SK-N-SH (cell line): ENCODE measurements at regions not wholly inside any gene's neighbourhood (a gene's known extent, or its start where the extent isn't known, plus 50 kb on each side); places are given as distances from the start of the nearest gene placed in this dataset.

Experiments
- CTCF ChIP-seq: fragments of 200-600 bp; sonication (generic); IDR thresholded peaks from 2 replicates; pipeline ENCODE4 v1.6.1; 2017; ENCODE audit warnings: antibody characterized with exemption, mild to moderate bottlenecking, moderate library complexity
- EZH2phosphoT487 ChIP-seq: fragments of 200-600 bp; sonication (generic); IDR thresholded peaks from 2 replicates; pipeline ENCODE4 v1.6.1; 2017; ENCODE audit warnings: low read depth, mixed run types, mild to moderate bottlenecking, antibody characterized with exemption, moderate library complexity, borderline replicate concordance
- GABPA ChIP-seq: IDR thresholded peaks from 2 replicates; pipeline ENCODE4 v1.4.0; 2012; ENCODE audit warnings: low read depth, mild to moderate bottlenecking
- MEF2A ChIP-seq: IDR thresholded peaks from 2 replicates; pipeline ENCODE4 v1.4.0; 2012; ENCODE audit warnings: low read depth, borderline replicate concordance
- POLR2AphosphoS5 ChIP-seq: IDR thresholded peaks from 2 replicates; pipeline ENCODE4 v1.6.1; 2012; ENCODE audit warnings: low read depth, low read length
- RAD21 ChIP-seq: IDR thresholded peaks from 2 replicates; pipeline ENCODE4 v1.6.1; 2012; ENCODE audit warnings: mild to moderate bottlenecking, low read length
- REST ChIP-seq: IDR thresholded peaks from 2 replicates; pipeline ENCODE4 v1.6.1; 2012; ENCODE audit warnings: mild to moderate bottlenecking, low read depth, low read length, moderate library complexity
- SIN3A ChIP-seq: IDR thresholded peaks from 2 replicates; pipeline ENCODE4 v1.6.1; 2012; ENCODE audit warnings: low read depth, mild to moderate bottlenecking, low read length, moderate library complexity, borderline replicate concordance
- USF1 ChIP-seq: IDR thresholded peaks from 2 replicates; pipeline ENCODE4 v1.4.0; 2012; ENCODE audit warnings: low read depth, borderline replicate concordance
- YY1 ChIP-seq: IDR thresholded peaks from 2 replicates; pipeline ENCODE4 v1.4.0; 2012; ENCODE audit warnings: low read depth, mild to moderate bottlenecking

- TF ChIP-seq GABPA (no peak), CTCF (no peak), SIN3A (no peak), REST (no peak), USF1 (no peak), POLR2AphosphoS5 (no peak), YY1 (no peak), RAD21 (no peak), MEF2A (no peak), EZH2phosphoT487 (no peak)
Measured at GRCh38 chr5:166959766-166960165, 1331.7 kb upstream of the WWC1 start.
